H1 (cell line): ENCODE measurements at regions not wholly inside any gene's neighbourhood (a gene's known extent, or its start where the extent isn't known, plus 50 kb on each side); places are given as distances from the start of the nearest gene placed in this dataset.
A peak's percentile ranks its signal among the peaks of the same experiment; 100 is the strongest.

ENCODE experiments used
- CTCF ChIA-PET: fragments of 300-600 bp; sonication (Branson Sonifier 250); formaldehyde crosslinking; loops from one replicate; lab custom pipeline; 2021; ENCODE audit not compliant: partially characterized antibody; lab: Charles Lee
- POLR2A ChIA-PET: fragments of 300-600 bp; sonication (Branson Sonifier 250); formaldehyde crosslinking; loops from one replicate; lab custom pipeline; 2021; ENCODE audit warnings: inconsistent platforms; ENCODE audit not compliant: partially characterized antibody; lab: Charles Lee
- DNase-seq, 2 experiments: peaks; one replicate each; pipeline versions ENCODE4 v3.0.0 to v3.0.0-alpha.2; 2010 to 2022; ENCODE audit warnings: low spot score in 2 of 2, low read depth in 1 of 2, mixed read lengths in 1 of 2
- FAIRE-seq: peaks from 2 replicates; lab custom pipeline; 2011; peaks lifted over from hg19 to GRCh38; lab: Jason Lieb, UNC
- H2AFZ ChIP-seq: 2 replicates; pipeline ENCODE4 v1.8.1; 2012; ENCODE audit warnings: low read length, inconsistent platforms
- H2AK5ac ChIP-seq: 2 replicates; pipeline ENCODE4 v1.6.1; 2013; ENCODE audit warnings: low read depth, low read length
- H2BK120ac ChIP-seq: replicated peaks from 2 replicates; pipeline ENCODE3; 2013; ENCODE audit warnings: low read depth, low read length, inconsistent platforms
- H2BK12ac ChIP-seq: 2 replicates; pipeline ENCODE4 v1.6.1; 2013; ENCODE audit warnings: low read depth, low read length
- H2BK15ac ChIP-seq: 2 replicates; pipeline ENCODE4 v1.6.1; 2013; ENCODE audit warnings: low read length
- H2BK20ac ChIP-seq: 2 replicates; pipeline ENCODE4 v1.6.1; 2013; ENCODE audit warnings: low read length
- H2BK5ac ChIP-seq: 2 replicates; pipeline ENCODE4 v1.6.1; 2013; ENCODE audit warnings: low read depth, low read length
- H3K14ac ChIP-seq: 2 replicates; pipeline ENCODE4 v1.6.1; 2013; ENCODE audit warnings: inconsistent platforms; ENCODE audit not compliant: insufficient read length
- H3K18ac ChIP-seq: 2 replicates; pipeline ENCODE4 v1.6.1; 2013; ENCODE audit warnings: low read length; ENCODE audit errors: extremely low read depth
- H3K23ac ChIP-seq: 2 replicates; pipeline ENCODE4 v1.6.1; 2013; ENCODE audit warnings: inconsistent platforms; ENCODE audit not compliant: insufficient read length
- H3K23me2 ChIP-seq: 2 replicates; pipeline ENCODE4 v1.6.1; 2013; ENCODE audit warnings: low read depth, low read length
- H3K27ac ChIP-seq: 2 replicates; pipeline ENCODE4 v1.6.1; 2011; ENCODE audit warnings: low read depth, low read length, inconsistent platforms
- H3K27me3 ChIP-seq, 4 experiments: replicated peaks in 1 of 4; 1 replicate in 1 of 4; 2 replicates in 3 of 4; pipeline versions ENCODE4 v1.6.1 to v1.8.1; 2011 to 2013; ENCODE audit warnings: low read length in 3 of 4, mild to moderate bottlenecking in 3 of 4, inconsistent platforms in 2 of 4, mixed read lengths in 2 of 4, moderate library complexity in 1 of 4; ENCODE audit not compliant: control insufficient read depth in 3 of 4, insufficient read depth in 3 of 4; ENCODE audit errors: extremely low read depth in 1 of 4
- H3K36me3 ChIP-seq, 4 experiments: 2 replicates each; pipeline versions ENCODE4 v1.6.1 to v1.8.1; 2011 to 2013; ENCODE audit warnings: mild to moderate bottlenecking in 4 of 4, low read length in 3 of 4, moderate library complexity in 2 of 4, control low read depth in 1 of 4, inconsistent platforms in 1 of 4; ENCODE audit not compliant: insufficient read depth in 4 of 4, control insufficient read depth in 2 of 4
- H3K4ac ChIP-seq: replicated peaks from 2 replicates; pipeline ENCODE3; 2013; ENCODE audit warnings: low read length, low read depth, mixed read lengths, inconsistent platforms; ENCODE audit not compliant: insufficient read length
- H3K4me1 ChIP-seq, 4 experiments: replicated peaks in 1 of 4; 1 replicate in 1 of 4; 2 replicates in 3 of 4; pipeline versions ENCODE4 v1.6.1 to v1.8.1; 2011 to 2013; ENCODE audit warnings: low read length in 3 of 4, inconsistent platforms in 2 of 4, mixed read lengths in 1 of 4; ENCODE audit not compliant: insufficient read depth in 4 of 4, control insufficient read depth in 3 of 4
- H3K4me2 ChIP-seq, 2 experiments: 2 replicates each; pipeline versions ENCODE4 v1.6.1 to v1.8.1; 2011 to 2013; ENCODE audit warnings: low read depth in 2 of 2, low read length in 2 of 2, control low read depth in 1 of 2, inconsistent platforms in 1 of 2, mild to moderate bottlenecking in 1 of 2; ENCODE audit not compliant: insufficient read depth in 1 of 2
- H3K4me3 ChIP-seq, 4 experiments: fragments of 200-600, 300-600 bp in 1 of 4; sonication (generic), shearing (Covaris generic), sonication (Bioruptor Twin) in 1 of 4; 2 replicates each; pipeline versions ENCODE4 v1.5.1 to v1.8.1; 2011 to 2016; ENCODE audit warnings: low read length in 4 of 4, low read depth in 3 of 4, control low read depth in 2 of 4, inconsistent platforms in 2 of 4, mild to moderate bottlenecking in 2 of 4, mixed read lengths in 1 of 4, moderate library complexity in 1 of 4; ENCODE audit not compliant: insufficient read depth in 2 of 4; ENCODE audit errors: extremely low read depth in 1 of 4
- H3K56ac ChIP-seq: replicated peaks from 2 replicates; pipeline ENCODE3; 2013; ENCODE audit warnings: low read depth, mild to moderate bottlenecking, mixed read lengths, low read length, inconsistent platforms; ENCODE audit not compliant: insufficient read length
- H3K79me1 ChIP-seq: 2 replicates; pipeline ENCODE4 v1.6.1; 2013; ENCODE audit warnings: low read depth, low read length, control low read depth
- H3K79me2 ChIP-seq, 2 experiments: 2 replicates each; pipeline versions ENCODE4 v1.6.1 to v1.8.1; 2012 to 2013; ENCODE audit warnings: low read length in 2 of 2, mild to moderate bottlenecking in 2 of 2, inconsistent platforms in 1 of 2; ENCODE audit not compliant: insufficient read depth in 2 of 2, control insufficient read depth in 1 of 2
- H3K9ac ChIP-seq, 4 experiments: replicated peaks in 1 of 4; 1 replicate in 1 of 4; 2 replicates in 3 of 4; pipeline versions ENCODE4 v1.6.1 to v1.8.1; 2011 to 2013; ENCODE audit warnings: low read depth in 3 of 4, low read length in 3 of 4, control low read depth in 2 of 4, mild to moderate bottlenecking in 2 of 4, moderate library complexity in 2 of 4, inconsistent platforms in 1 of 4; ENCODE audit errors: extremely low read depth in 1 of 4
- H3K9me3 ChIP-seq, 2 experiments: 2 replicates each; pipeline versions ENCODE4 v1.6.1 to v1.8.1; 2012 to 2013; ENCODE audit warnings: mild to moderate bottlenecking in 2 of 2, moderate library complexity in 2 of 2, control low read depth in 1 of 2, inconsistent platforms in 1 of 2, low read depth in 1 of 2, low read length in 1 of 2, mixed read lengths in 1 of 2; ENCODE audit not compliant: insufficient read depth in 2 of 2
- H4K20me1 ChIP-seq, 2 experiments: replicated peaks in 1 of 2; 2 replicates each; pipeline versions ENCODE3 to v1.8.1; 2011 to 2013; ENCODE audit warnings: inconsistent platforms in 2 of 2, low read length in 2 of 2, mild to moderate bottlenecking in 1 of 2; ENCODE audit not compliant: insufficient read depth in 2 of 2, control insufficient read depth in 1 of 2
- H4K5ac ChIP-seq: 2 replicates; pipeline ENCODE4 v1.6.1; 2013; ENCODE audit warnings: low read length, low read depth, mixed read lengths, inconsistent platforms; ENCODE audit not compliant: insufficient read length
- H4K8ac ChIP-seq: 2 replicates; pipeline ENCODE4 v1.8.0; 2013; ENCODE audit warnings: mild to moderate bottlenecking, moderate library complexity, low read length, inconsistent platforms; ENCODE audit not compliant: insufficient read depth; ENCODE audit errors: extremely low read depth
- H4K91ac ChIP-seq: replicated peaks from 2 replicates; pipeline ENCODE3; 2013; ENCODE audit warnings: low read length, mixed read lengths, inconsistent platforms; ENCODE audit not compliant: insufficient read length
- GTF2F1 ChIP-seq: IDR thresholded peaks from 2 replicates; pipeline ENCODE4 v1.6.1; 2012; ENCODE audit warnings: low read depth, low read length, improper control_type of control experiment, borderline replicate concordance
- POLR2A ChIP-seq, 2 experiments: IDR thresholded peaks; 1 replicate in 1 of 2; 2 replicates in 1 of 2; pipeline ENCODE4 v1.6.1; 2011; ENCODE audit warnings: low read depth in 2 of 2, low read length in 2 of 2, mild to moderate bottlenecking in 2 of 2; ENCODE audit errors: control extremely low read depth in 1 of 2
- POLR2AphosphoS5 ChIP-seq: IDR thresholded peaks from 2 replicates; pipeline ENCODE4 v1.6.1; 2011; ENCODE audit warnings: low read depth, low read length
- WGBS, 2 experiments: shearing (Covaris generic) in 1 of 2; methylation state at CpG; one replicate each; pipeline versions ENCODE4 v1.1.6 to v1.1.7; 2013 to 2015; ENCODE audit warnings: low lambda C conversion rate in 2 of 2, mixed read lengths in 2 of 2, inconsistent platforms in 1 of 2, low coverage in 1 of 2, missing lambda C conversion rate in 1 of 2; ENCODE audit not compliant: insufficient replicate concordance in 2 of 2, insufficient coverage in 1 of 2, insufficient read length in 1 of 2; ENCODE audit errors: extremely low coverage in 1 of 2, missing lambda C conversion rate in 1 of 2; 5-methylcytosine and 5-hydroxymethylcytosine counted together

DNA sequence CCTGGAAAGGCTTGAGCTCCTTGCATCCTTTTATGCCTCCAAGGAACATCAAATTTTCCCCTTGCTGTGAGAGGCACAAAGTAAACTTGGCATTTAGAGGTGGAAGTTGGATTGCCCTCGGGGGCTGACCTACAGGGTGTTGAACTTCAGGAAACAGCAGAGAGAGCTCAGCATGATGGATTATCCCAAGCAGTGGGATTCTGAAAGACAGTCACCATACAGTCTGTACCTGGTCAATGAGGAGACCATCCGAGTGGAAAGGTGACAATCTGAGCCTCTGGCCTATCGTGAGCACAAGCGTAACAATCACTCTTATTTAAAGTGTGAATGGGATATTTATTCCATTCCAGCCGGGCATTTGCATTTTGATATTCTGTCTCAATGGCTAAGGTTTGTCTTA lies 105.6 kb upstream of the NECTIN3 start:
- H3K27me3 ChIP-seq: no peaks in the 10 kb centered on the region
- peaks cover 0 to 3% of the 10 kb centered on the region in 2 experiments; a peak in 2 of 4 replicates for H3K9me3 ChIP-seq
- TF ChIP-seq POLR2AphosphoS5 (peak; percentile 90), GTF2F1 (no peak), POLR2A (IDR thresholded peaks at IDR 0.05; ENCODE audit: control extremely low read depth in 1 of 2, low read depth in 2 of 2, low read length in 2 of 2) (peak; percentile 22 to 44; a peak in 1 of 3 replicates)
- FAIRE-seq: no peak
- no peak overlapping the region for H2AFZ ChIP-seq
- WGBS, 2 experiments: 89% methylated on average over 5 of the region's 5 CpGs; no CpG with 5 or more reads in 1 of the 2 experiments
- no peak overlapping the region for H2BK15ac ChIP-seq
- H3K18ac ChIP-seq: no peak overlapping the region
- peaks cover 2 to 19% (median 4%) of the 10 kb centered on the region in 4 experiments; a peak in 5 of 8 replicates for H3K36me3 ChIP-seq
- no peak overlapping the region for H2AK5ac ChIP-seq
- ChIA-PET POLR2A (interaction anchor here (0.7 to 7.6 kb wide), 13 partner anchors 8 to 788 kb away, joined by 3 to 135 read pairs (median 5); no protein-coding TSS in a partner anchor), CTCF (interaction anchor here (1.2 kb wide), 1 partner anchor 9 kb away, joined by 3 read pairs; no protein-coding TSS in a partner anchor)
- peak overlapping the region in 2 of 4 experiments; percentile 39 to 50; a peak in 2 of 7 replicates for H3K9ac ChIP-seq
- no peaks in the 10 kb centered on the region for H3K4me1 ChIP-seq
- H2BK120ac ChIP-seq: no peak overlapping the region
- H3K23ac ChIP-seq: no peak overlapping the region
- no peak for DNase-seq
- H4K5ac ChIP-seq: no peak overlapping the region
- H3K56ac ChIP-seq: no peak overlapping the region
- H2BK20ac ChIP-seq: no peak overlapping the region
- no peak overlapping the region for H4K8ac ChIP-seq
- H2BK5ac ChIP-seq: peak overlapping the region; percentile 49; the same call in 1 of the 2 replicates
- peaks cover 0 to 99% of the 10 kb centered on the region in 2 experiments; a peak in 3 of 4 replicates for H3K79me2 ChIP-seq
- H3K4me2 ChIP-seq: peak overlapping the region; percentile 58 to 77; a peak in 3 of 4 replicates
- H3K4me3 ChIP-seq: peak overlapping the region in 1 of 4 experiments; percentile 75; a peak in 3 of 8 replicates
- H4K91ac ChIP-seq: no peak overlapping the region
- H3K14ac ChIP-seq: no peak overlapping the region
- peak overlapping the region; percentile 0; the same call in 1 of the 2 replicates for H2BK12ac ChIP-seq
- H3K4ac ChIP-seq: no peak overlapping the region
- no peaks in the 10 kb centered on the region for H3K79me1 ChIP-seq
- H3K27ac ChIP-seq: 0 out of 2 replicates have a peak overlapping the region, but pooled peaks have one; percentile 28
- no peaks in the 10 kb centered on the region for H3K23me2 ChIP-seq
- peaks cover 0 to 1% of the 10 kb centered on the region in 2 experiments for H4K20me1 ChIP-seq
